ENCODE measurements at regions not wholly inside any gene's neighbourhood (a gene's known extent, or its start where the extent isn't known, plus 50 kb on each side); places are given as distances from the start of the nearest gene placed in this dataset.

GRCh38 chr2:19089476-19089875, 268.9 kb downstream of the OSR1 start:
- peak; percentile 5 for DNase-seq

- DNase-seq, result no peak
These were observed 272.2 kb downstream of the OSR1 start for GRCh38 chr2:19086231-19086651.

- DNase-seq, result no peak
These were observed 279.7 kb downstream of the OSR1 start for GRCh38 chr2:19078709-19079108.

GRCh38 chr2:19073522-19073921, 284.9 kb downstream of the OSR1 start:
- DNase-seq, result peak; percentile 51

- no peak for DNase-seq
These were observed 286.3 kb downstream of the OSR1 start for GRCh38 chr2:19072161-19072560.

GRCh38 chr2:19070886-19071285, 287.5 kb downstream of the OSR1 start:
- no peak for DNase-seq

- DNase-seq, result no peak
These were observed 290.2 kb downstream of the OSR1 start for GRCh38 chr2:19068206-19068605.

- DNase-seq, result no peak
These were observed 296.1 kb downstream of the OSR1 start for GRCh38 chr2:19062370-19062769.

- DNase-seq, result no peak
These were observed 299.3 kb downstream of the OSR1 start for GRCh38 chr2:19059076-19059475.

GRCh38 chr2:19051203-19051831, 307.1 kb downstream of the OSR1 start:
- DNase-seq, result no peak

GRCh38 chr2:19050354-19050753, 308.1 kb downstream of the OSR1 start:
- DNase-seq, result no peak

- peak; percentile 91 for DNase-seq
These were observed 309.7 kb downstream of the OSR1 start for GRCh38 chr2:19048593-19049266.

GRCh38 chr2:19046986-19047780, 311.2 kb downstream of the OSR1 start:
- DNase-seq, result no peak

GRCh38 chr2:19045151-19045550, 313.3 kb downstream of the OSR1 start:
- DNase-seq, result no peak

GRCh38 chr2:19043893-19044292, 314.5 kb downstream of the OSR1 start:
- DNase-seq, result no peak

- DNase-seq, result no peak
These were observed 316.9 kb downstream of the OSR1 start for GRCh38 chr2:19041434-19042041.

GRCh38 chr2:19038071-19039015, 320.1 kb downstream of the OSR1 start:
- DNase-seq, result no peak

- DNase-seq, result no peak
These were observed 322.3 kb downstream of the OSR1 start for GRCh38 chr2:19036091-19036490.

GRCh38 chr2:19035238-19035637, 323.2 kb downstream of the OSR1 start:
- no peak for DNase-seq

GRCh38 chr2:19033240-19033639, 325.2 kb downstream of the OSR1 start:
- DNase-seq, result no peak

- DNase-seq, result no peak
These were observed 326.8 kb downstream of the OSR1 start for GRCh38 chr2:19031642-19032041.

GRCh38 chr2:19029655-19030054, 328.8 kb downstream of the OSR1 start:
- DNase-seq, result no peak

Measured in NCI-H2029 (cell line).